ENCODE measurements at regions not wholly inside any gene's neighbourhood (a gene's known extent, or its start where the extent isn't known, plus 50 kb on each side); places are given as distances from the start of the nearest gene placed in this dataset.
A peak's percentile ranks its signal among the peaks of the same experiment; 100 is the strongest.

- Mint-ChIP-seq H3K27ac (no peak overlapping the region), H3K9me3 (no peaks in the 10 kb centered on the region), H3K27me3 (peaks cover 10% of the 10 kb centered on the region), H3K4me3 (no peak overlapping the region), H3K4me1 (peaks cover 7 to 13% (median 9%) of the 10 kb centered on the region in 3 donors), H3K36me3 (peaks cover 2% of the 10 kb centered on the region)
These were observed 94.6 kb downstream of the ZPLD1 start for GRCh38 chr3:102529452-102529851.

GRCh38 chr3:102530415-102531181, 95.8 kb downstream of the ZPLD1 start:
- H3K4me3 Mint-ChIP-seq, result no peak overlapping the region
- H3K27ac Mint-ChIP-seq, result no peak overlapping the region
- H3K27me3 Mint-ChIP-seq, result peaks cover 10% of the 10 kb centered on the region
- peaks cover 2% of the 10 kb centered on the region for H3K36me3 Mint-ChIP-seq
- peaks cover 5 to 10% (median 6%) of the 10 kb centered on the region in 3 donors for H3K4me1 Mint-ChIP-seq
- H3K9me3 Mint-ChIP-seq, result no peaks in the 10 kb centered on the region

- Mint-ChIP-seq H3K9me3 (no peaks in the 10 kb centered on the region), H3K36me3 (peaks cover 2% of the 10 kb centered on the region), H3K4me3 (no peak overlapping the region), H3K27me3 (peaks cover 11% of the 10 kb centered on the region), H3K4me1 (peaks cover 0 to 3% (median 0%) of the 10 kb centered on the region in 3 donors), H3K27ac (no peak overlapping the region)
These were observed 96.9 kb downstream of the ZPLD1 start for GRCh38 chr3:102531686-102532085.

- Mint-ChIP-seq H3K27me3 (peaks cover 11% of the 10 kb centered on the region), H3K27ac (no peak overlapping the region), H3K4me3 (no peak overlapping the region), H3K4me1 (peaks cover 0 to 3% (median 0%) of the 10 kb centered on the region in 3 donors), H3K36me3 (no peaks in the 10 kb centered on the region), H3K9me3 (no peaks in the 10 kb centered on the region)
These were observed 98.1 kb downstream of the ZPLD1 start for GRCh38 chr3:102532901-102533300.

GRCh38 chr3:102533784-102534183, 99.0 kb downstream of the ZPLD1 start:
- Mint-ChIP-seq H3K27me3 (peaks cover 14% of the 10 kb centered on the region), H3K4me1 (peaks cover 0 to 3% (median 0%) of the 10 kb centered on the region in 3 donors), H3K4me3 (no peak overlapping the region), H3K9me3 (no peaks in the 10 kb centered on the region), H3K36me3 (no peaks in the 10 kb centered on the region), H3K27ac (no peak overlapping the region)

- no peaks in the 10 kb centered on the region for H3K36me3 Mint-ChIP-seq
- peaks cover 8% of the 10 kb centered on the region for H3K27me3 Mint-ChIP-seq
- H3K9me3 Mint-ChIP-seq, result no peaks in the 10 kb centered on the region
- peaks cover 0 to 3% (median 0%) of the 10 kb centered on the region in 3 donors for H3K4me1 Mint-ChIP-seq
- no peak overlapping the region for H3K4me3 Mint-ChIP-seq
- H3K27ac Mint-ChIP-seq, result no peak overlapping the region
These were observed 101.6 kb downstream of the ZPLD1 start for GRCh38 chr3:102536456-102536855.

- no peaks in the 10 kb centered on the region for H3K9me3 Mint-ChIP-seq
- no peak overlapping the region for H3K27ac Mint-ChIP-seq
- H3K4me1 Mint-ChIP-seq, result peaks cover 0 to 3% (median 0%) of the 10 kb centered on the region in 3 donors
- H3K4me3 Mint-ChIP-seq, result no peak overlapping the region
- H3K36me3 Mint-ChIP-seq, result no peaks in the 10 kb centered on the region
- H3K27me3 Mint-ChIP-seq, result peaks cover 8% of the 10 kb centered on the region
These were observed 102.3 kb downstream of the ZPLD1 start for GRCh38 chr3:102537123-102537522.

GRCh38 chr3:102544741-102545140, 109.9 kb downstream of the ZPLD1 start:
- Mint-ChIP-seq H3K9me3 (no peaks in the 10 kb centered on the region), H3K27ac (no peak overlapping the region), H3K4me1 (peaks cover 0 to 2% (median 0%) of the 10 kb centered on the region in 3 donors), H3K4me3 (no peak overlapping the region), H3K27me3 (peaks cover 4% of the 10 kb centered on the region), H3K36me3 (no peaks in the 10 kb centered on the region)

GRCh38 chr3:102545276-102545675, 110.5 kb downstream of the ZPLD1 start:
- Mint-ChIP-seq H3K4me1 (peaks cover 0 to 2% (median 0%) of the 10 kb centered on the region in 3 donors), H3K27ac (no peak overlapping the region), H3K27me3 (peaks cover 4% of the 10 kb centered on the region), H3K9me3 (no peaks in the 10 kb centered on the region), H3K36me3 (no peaks in the 10 kb centered on the region), H3K4me3 (no peak overlapping the region)

- Mint-ChIP-seq H3K27me3 (peaks cover 3% of the 10 kb centered on the region), H3K9me3 (no peaks in the 10 kb centered on the region), H3K4me3 (no peak overlapping the region), H3K27ac (no peak overlapping the region), H3K4me1 (peaks cover 0 to 2% (median 0%) of the 10 kb centered on the region in 3 donors), H3K36me3 (no peaks in the 10 kb centered on the region)
These were observed 119.1 kb downstream of the ZPLD1 start for GRCh38 chr3:102553876-102554275.

GRCh38 chr3:102570511-102570910, 135.7 kb downstream of the ZPLD1 start:
- Mint-ChIP-seq H3K4me3 (no peak overlapping the region), H3K27ac (no peak overlapping the region), H3K9me3 (peaks cover 0 to 8% (median 4%) of the 10 kb centered on the region in 3 donors), H3K4me1 (no peaks in the 10 kb centered on the region), H3K36me3 (no peaks in the 10 kb centered on the region), H3K27me3 (peaks cover 2% of the 10 kb centered on the region)

- H3K4me1 Mint-ChIP-seq, result no peaks in the 10 kb centered on the region
These were observed 136.2 kb downstream of the ZPLD1 start for GRCh38 chr3:102571006-102571405.

GRCh38 chr3:102571720-102572384, 137.0 kb downstream of the ZPLD1 start:
- Mint-ChIP-seq H3K27ac (no peak overlapping the region), H3K4me1 (no peaks in the 10 kb centered on the region), H3K9me3 (peaks cover 0 to 4% (median 0%) of the 10 kb centered on the region in 3 donors), H3K36me3 (no peaks in the 10 kb centered on the region), H3K27me3 (peaks cover 2% of the 10 kb centered on the region), H3K4me3 (no peak overlapping the region)

More at GRCh38 chr3:102571006-102571405, 136.2 kb downstream of the ZPLD1 start:
- no peak overlapping the region for H3K4me3 Mint-ChIP-seq
- no peaks in the 10 kb centered on the region for H3K36me3 Mint-ChIP-seq
- peaks cover 0 to 6% (median 2%) of the 10 kb centered on the region in 3 donors for H3K9me3 Mint-ChIP-seq
- no peak overlapping the region for H3K27ac Mint-ChIP-seq
- H3K27me3 Mint-ChIP-seq, result peaks cover 2% of the 10 kb centered on the region

GRCh38 chr3:102573483-102574028, 138.7 kb downstream of the ZPLD1 start:
- no peaks in the 10 kb centered on the region for H3K36me3 Mint-ChIP-seq
- H3K4me1 Mint-ChIP-seq, result no peaks in the 10 kb centered on the region
- H3K27ac Mint-ChIP-seq, result no peak overlapping the region
- no peak overlapping the region for H3K4me3 Mint-ChIP-seq
- no peaks in the 10 kb centered on the region for H3K9me3 Mint-ChIP-seq
- peaks cover 1% of the 10 kb centered on the region for H3K27me3 Mint-ChIP-seq

- Mint-ChIP-seq H3K4me3 (peak overlapping the region in 1 of 4 donors; percentile 39), H3K36me3 (no peaks in the 10 kb centered on the region), H3K27me3 (peaks cover 1% of the 10 kb centered on the region), H3K9me3 (no peaks in the 10 kb centered on the region), H3K4me1 (no peaks in the 10 kb centered on the region), H3K27ac (no peak overlapping the region)
These were observed 139.5 kb downstream of the ZPLD1 start for GRCh38 chr3:102574355-102574754.

Measured in IgD-negative memory B cell (primary cell).